ENCODE measurements at regions not wholly inside any gene's neighbourhood (a gene's known extent, or its start where the extent isn't known, plus 50 kb on each side); places are given as distances from the start of the nearest gene placed in this dataset.

- TF ChIP-seq MAX (IDR thresholded peaks at IDR 0.05; ENCODE audit: insufficient read depth, insufficient read length) = no peak
- TF ChIP-seq CTCF (IDR thresholded peaks at IDR 0.05; ENCODE audit: extremely low read depth in 1 of 2, insufficient read depth in 1 of 2, low read depth in 1 of 2, low read length in 2 of 2) = no peak
- TF ChIP-seq POLR2A (IDR thresholded peaks at IDR 0.05; ENCODE audit: low read depth, low read length) = no peak
- TF ChIP-seq MYC (IDR thresholded peaks at IDR 0.05; ENCODE audit: low read depth, low read length) = no peak
- no peak for TF ChIP-seq EZH2 (IDR thresholded peaks at IDR 0.05; ENCODE audit: borderline replicate concordance, low read depth, low read length, severe bottlenecking)
- TF ChIP-seq POLR2AphosphoS5 (IDR thresholded peaks at IDR 0.05; ENCODE audit: insufficient read depth, low read depth, low read length) = no peak
- no peak for TF ChIP-seq FOS (IDR thresholded peaks at IDR 0.05; ENCODE audit: borderline replicate concordance, insufficient read depth, low read length)
Measured at GRCh38 chr2:67124531-67124930, 272.6 kb upstream of the ETAA1 start.

Data from endothelial cell of umbilical vein (primary cell).